NCI-H524 (cell line): ENCODE measurements at regions not wholly inside any gene's neighbourhood (a gene's known extent, or its start where the extent isn't known, plus 50 kb on each side); places are given as distances from the start of the nearest gene placed in this dataset.
"Not testable (repeated sequence)": the region's sequence is repeated elsewhere in the genome, so short reads cannot be mapped to it uniquely, and the experiment has no call there.

Source experiments
- DNase-seq, 2 experiments: peaks; one replicate each; lab custom pipeline; 2025; lab: John Stamatoyannopoulos, UW

- no peak for DNase-seq
Observed at GRCh38 chr11:42768576-42768975, 543.2 kb upstream of the API5 start.

- DNase-seq: peak in 1 of 2 experiments; percentile 12
Observed at GRCh38 chr11:42770444-42771065, 541.2 kb upstream of the API5 start.

GRCh38 chr11:42772886-42773285 lies 538.9 kb upstream of the API5 start:
- DNase-seq: no peak

- DNase-seq: no peak
Observed at GRCh38 chr11:42773729-42774128, 538.1 kb upstream of the API5 start.

- no peak for DNase-seq
Observed at GRCh38 chr11:42774567-42774966, 537.2 kb upstream of the API5 start.

GRCh38 chr11:42777776-42778175 lies 534.0 kb upstream of the API5 start:
- DNase-seq: no peak

- DNase-seq: peak in 1 of 2 experiments; percentile 0
Observed at GRCh38 chr11:42778193-42778592, 533.6 kb upstream of the API5 start.

- DNase-seq: no peak
Observed at GRCh38 chr11:42779555-42779954, 532.2 kb upstream of the API5 start.

GRCh38 chr11:42786981-42787380 lies 524.8 kb upstream of the API5 start:
- no peak for DNase-seq

- not testable (repeated sequence) for DNase-seq
Observed at GRCh38 chr11:42795483-42795882, 516.3 kb upstream of the API5 start.

- no peak for DNase-seq
Observed at GRCh38 chr11:42800041-42800440, 511.8 kb upstream of the API5 start.

GRCh38 chr11:42802201-42802899 lies 509.4 kb upstream of the API5 start:
- no peak for DNase-seq

GRCh38 chr11:42806191-42806590 lies 505.6 kb upstream of the API5 start:
- no peak for DNase-seq

GRCh38 chr11:42812361-42812760 lies 499.4 kb upstream of the API5 start:
- no peak for DNase-seq

GRCh38 chr11:42812960-42813359 lies 498.8 kb upstream of the API5 start:
- DNase-seq: no peak

- DNase-seq: no peak
Observed at GRCh38 chr11:42816471-42816870, 495.3 kb upstream of the API5 start.

- no peak for DNase-seq
Observed at GRCh38 chr11:42819126-42819525, 492.7 kb upstream of the API5 start.

- not testable (repeated sequence) for DNase-seq
Observed at GRCh38 chr11:42822188-42822587, 489.6 kb upstream of the API5 start.

- DNase-seq: no peak
Observed at GRCh38 chr11:42823546-42823945, 488.2 kb upstream of the API5 start.

- DNase-seq: no peak
Observed at GRCh38 chr11:42824067-42824466, 487.7 kb upstream of the API5 start.

- no peak for DNase-seq
Observed at GRCh38 chr11:42825598-42825997, 486.2 kb upstream of the API5 start.

GRCh38 chr11:42827845-42828244 lies 484.0 kb upstream of the API5 start:
- DNase-seq: no peak

- DNase-seq: no peak
Observed at GRCh38 chr11:42837994-42838393, 473.8 kb upstream of the API5 start.
